NB4 (cell line): ENCODE measurements at regions not wholly inside any gene's neighbourhood (a gene's known extent, or its start where the extent isn't known, plus 50 kb on each side); places are given as distances from the start of the nearest gene placed in this dataset.

Experiments
- DNase-seq: peaks from one replicate; pipeline ENCODE4 v3.0.0; 2010; ENCODE audit warnings: low read depth
- H3K4me3 ChIP-seq: one replicate; pipeline ENCODE4 v1.5.1; 2011; ENCODE audit warnings: mild to moderate bottlenecking, low read depth, low read length, moderate library complexity
- MYC ChIP-seq: IDR thresholded peaks from 2 replicates; pipeline ENCODE4 v1.6.1; 2011; ENCODE audit warnings: low read depth, low read length
- POLR2A ChIP-seq: IDR thresholded peaks from 2 replicates; pipeline ENCODE4 v1.6.1; 2011; ENCODE audit warnings: mild to moderate bottlenecking; ENCODE audit not compliant: insufficient read length; ENCODE audit errors: extremely low read depth
- TF ChIP-seq, protein P1 (sequence below): IDR thresholded peaks from one replicate; pipeline ENCODE4 v1.5.1; 2012; ENCODE audit warnings: low read depth, low read length
- TF ChIP-seq, protein P2 (sequence below): IDR thresholded peaks from 2 replicates; pipeline ENCODE4 v1.6.1; 2011; ENCODE audit warnings: low read depth, low read length

DNA sequence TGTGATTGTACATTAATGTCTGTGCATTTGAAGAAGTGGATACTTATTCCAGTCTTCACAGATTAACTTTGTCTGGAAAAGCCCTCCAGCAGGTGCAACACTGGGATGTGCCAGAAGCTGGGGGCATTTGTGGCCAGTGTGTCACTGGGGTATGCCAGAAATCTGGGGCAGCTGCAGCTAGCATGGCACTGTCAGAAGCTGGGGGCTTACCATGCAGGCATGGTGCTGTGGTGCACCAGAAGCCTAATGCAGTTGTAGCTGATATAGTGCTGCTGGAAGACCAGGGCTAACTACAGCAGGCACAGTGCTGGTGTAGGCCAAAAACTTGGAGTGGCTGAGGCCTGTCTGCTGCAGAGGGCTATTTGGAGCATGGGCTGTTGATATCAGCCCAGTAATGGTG, 270.1 kb downstream of the STK31 start:
- TF ChIP-seq, protein P1, sequence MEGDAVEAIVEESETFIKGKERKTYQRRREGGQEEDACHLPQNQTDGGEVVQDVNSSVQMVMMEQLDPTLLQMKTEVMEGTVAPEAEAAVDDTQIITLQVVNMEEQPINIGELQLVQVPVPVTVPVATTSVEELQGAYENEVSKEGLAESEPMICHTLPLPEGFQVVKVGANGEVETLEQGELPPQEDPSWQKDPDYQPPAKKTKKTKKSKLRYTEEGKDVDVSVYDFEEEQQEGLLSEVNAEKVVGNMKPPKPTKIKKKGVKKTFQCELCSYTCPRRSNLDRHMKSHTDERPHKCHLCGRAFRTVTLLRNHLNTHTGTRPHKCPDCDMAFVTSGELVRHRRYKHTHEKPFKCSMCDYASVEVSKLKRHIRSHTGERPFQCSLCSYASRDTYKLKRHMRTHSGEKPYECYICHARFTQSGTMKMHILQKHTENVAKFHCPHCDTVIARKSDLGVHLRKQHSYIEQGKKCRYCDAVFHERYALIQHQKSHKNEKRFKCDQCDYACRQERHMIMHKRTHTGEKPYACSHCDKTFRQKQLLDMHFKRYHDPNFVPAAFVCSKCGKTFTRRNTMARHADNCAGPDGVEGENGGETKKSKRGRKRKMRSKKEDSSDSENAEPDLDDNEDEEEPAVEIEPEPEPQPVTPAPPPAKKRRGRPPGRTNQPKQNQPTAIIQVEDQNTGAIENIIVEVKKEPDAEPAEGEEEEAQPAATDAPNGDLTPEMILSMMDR = no peak
- TF ChIP-seq, protein P2, sequence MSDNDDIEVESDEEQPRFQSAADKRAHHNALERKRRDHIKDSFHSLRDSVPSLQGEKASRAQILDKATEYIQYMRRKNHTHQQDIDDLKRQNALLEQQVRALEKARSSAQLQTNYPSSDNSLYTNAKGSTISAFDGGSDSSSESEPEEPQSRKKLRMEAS = no peak
- TF ChIP-seq MYC (no peak), POLR2A (no peak)
- no peak overlapping the region for H3K4me3 ChIP-seq
- DNase-seq = no peak

DNA sequence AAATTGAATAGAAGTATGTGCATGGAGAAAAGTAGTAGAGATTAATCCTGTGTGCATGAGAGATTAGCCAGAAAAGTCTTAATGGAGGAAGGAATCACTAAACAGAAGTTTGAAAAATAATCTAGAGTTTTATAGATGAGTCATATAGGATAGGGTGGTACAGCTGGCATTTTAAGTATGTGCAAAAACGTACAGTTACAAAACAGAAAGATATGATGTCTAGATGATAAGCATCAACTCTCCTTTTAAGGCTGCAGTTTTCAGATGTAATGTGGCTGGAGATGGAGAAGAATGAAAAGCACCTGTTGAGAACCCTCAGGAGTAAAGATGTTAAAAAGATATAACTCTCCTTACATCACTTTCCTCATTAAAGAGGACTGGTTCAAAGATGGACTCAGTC, 271.3 kb downstream of the STK31 start:
- TF ChIP-seq MYC = no peak
- TF ChIP-seq, protein P1 = no peak
- no peak for TF ChIP-seq POLR2A
- no peak overlapping the region for H3K4me3 ChIP-seq
- DNase-seq = no peak

DNA sequence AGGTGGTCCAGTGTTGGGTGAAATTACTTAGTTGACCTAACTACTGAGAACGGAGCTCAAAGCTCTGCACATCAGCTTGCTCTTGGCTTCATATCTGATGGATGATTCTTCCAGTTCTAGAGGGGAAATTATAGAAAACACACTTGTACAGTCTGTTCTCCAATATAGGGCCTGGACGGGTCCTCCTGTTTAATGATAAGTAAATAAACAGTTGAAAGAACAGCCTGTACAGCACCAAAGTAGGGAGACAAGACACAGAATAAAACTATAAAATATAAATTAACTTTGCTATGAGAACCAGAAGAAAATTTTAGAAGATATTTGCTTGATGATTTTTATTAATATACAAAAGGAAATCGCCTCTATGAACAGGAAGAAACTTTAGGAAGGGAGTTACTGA, 271.7 kb downstream of the STK31 start:
- H3K4me3 ChIP-seq = no peak overlapping the region
- no peak for TF ChIP-seq MYC
- TF ChIP-seq, protein P2 = no peak
- DNase-seq = no peak

DNA sequence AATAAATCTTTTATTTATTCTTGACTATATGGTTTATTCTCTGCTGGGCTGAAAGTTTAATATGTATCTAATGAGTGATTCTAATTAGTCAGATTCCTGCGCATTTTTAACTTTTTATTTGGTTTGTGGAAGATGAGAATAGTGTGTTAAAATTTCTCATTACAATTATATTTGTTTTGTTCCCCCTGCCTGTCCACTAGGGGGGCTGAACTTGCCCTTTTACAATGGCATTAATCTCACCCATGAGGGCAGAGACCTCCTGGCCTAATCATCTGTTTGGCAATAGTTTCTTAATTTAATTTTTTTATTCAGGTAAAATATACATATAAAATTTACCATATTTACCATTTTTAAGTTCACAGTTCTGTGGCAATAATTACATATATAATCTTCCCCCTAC, 278.5 kb upstream of the NPY start:
- no peak for DNase-seq
- TF ChIP-seq, protein P2 = no peak
- TF ChIP-seq POLR2A (no peak), MYC (no peak)
- TF ChIP-seq, protein P1 = peak; percentile 26
- no peak overlapping the region for H3K4me3 ChIP-seq

DNA sequence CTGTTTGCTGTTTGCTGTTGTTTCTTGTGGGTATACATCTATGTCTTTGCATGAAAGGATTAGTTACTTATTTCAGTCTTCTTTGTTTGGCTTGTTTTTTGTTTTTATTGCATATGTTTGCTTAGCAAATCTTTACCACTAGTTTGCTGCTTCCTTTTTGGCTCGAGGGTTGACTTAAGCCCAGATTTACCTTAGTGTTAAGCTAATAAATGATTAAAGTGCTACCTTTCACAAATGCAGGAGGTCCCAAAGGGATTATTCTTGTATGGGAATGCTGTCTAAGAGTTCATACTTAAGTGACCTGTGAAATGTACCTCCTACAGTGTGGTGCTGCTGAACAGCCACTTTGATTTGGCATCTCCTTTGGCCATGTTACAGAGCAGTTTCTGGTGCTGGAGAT, 273.5 kb upstream of the NPY start:
- no peak overlapping the region for H3K4me3 ChIP-seq
- TF ChIP-seq, protein P1 = no peak
- TF ChIP-seq, protein P2 = no peak
- no peak for DNase-seq

DNA sequence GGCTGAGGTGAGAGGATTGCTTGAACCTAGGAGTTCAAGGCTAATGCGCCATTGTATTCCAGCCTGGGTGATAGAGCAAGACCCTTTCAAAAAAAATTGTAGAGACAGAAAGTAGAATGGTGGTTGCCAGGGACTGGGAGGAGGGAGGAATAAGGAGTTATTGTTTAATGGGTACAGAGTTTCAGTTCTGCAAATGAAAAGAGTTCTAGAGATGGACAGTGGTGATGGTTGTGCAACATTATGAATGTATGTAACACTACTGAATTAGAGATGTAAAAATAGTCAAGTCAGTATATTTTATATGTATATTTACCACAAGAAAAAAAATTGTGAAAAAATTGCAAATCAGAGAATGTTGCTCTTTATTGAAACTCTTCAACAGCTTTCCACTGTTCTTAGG, 266.5 kb upstream of the NPY start:
- TF ChIP-seq POLR2A (no peak), MYC (no peak)
- TF ChIP-seq, protein P2 = no peak
- TF ChIP-seq, protein P1 = no peak
- no peak overlapping the region for H3K4me3 ChIP-seq

DNA sequence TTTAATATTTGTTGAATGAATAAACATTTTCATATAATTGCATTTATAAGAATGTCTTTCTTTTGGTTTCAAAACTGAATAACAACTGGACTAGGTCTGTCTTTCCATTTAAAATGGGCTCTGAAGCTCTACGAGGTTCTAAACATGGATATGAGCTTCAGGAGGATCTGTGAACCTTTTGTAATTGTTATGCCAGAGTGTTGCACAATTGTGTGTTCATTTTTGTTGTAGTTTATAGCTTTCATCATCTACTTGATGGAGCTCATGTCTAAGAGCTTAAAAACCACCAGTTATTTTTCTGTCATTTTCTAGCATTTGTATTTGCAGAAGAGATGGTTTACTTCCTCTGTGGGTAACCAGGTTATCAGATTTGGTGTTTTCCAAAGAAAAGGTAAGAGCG, 265.7 kb upstream of the NPY start:
- H3K4me3 ChIP-seq = no peak overlapping the region
- DNase-seq = no peak
- TF ChIP-seq, protein P1 = no peak
- TF ChIP-seq, protein P2 = no peak
- TF ChIP-seq POLR2A (no peak), MYC (no peak)

More for the DNA sequence above, 266.5 kb upstream of the NPY start:
- peak; percentile 25 for DNase-seq
